GM12891 (cell line): ENCODE measurements at regions not wholly inside any gene's neighbourhood (a gene's known extent, or its start where the extent isn't known, plus 50 kb on each side); places are given as distances from the start of the nearest gene placed in this dataset.

Experiments used
- PAX5 ChIP-seq: IDR thresholded peaks from 2 replicates; pipeline ENCODE4 v1.6.1; 2011; ENCODE audit warnings: low read length, moderate library complexity, mild to moderate bottlenecking; ENCODE audit not compliant: insufficient read depth, severe bottlenecking
- POLR2A ChIP-seq: IDR thresholded peaks from 2 replicates; pipeline ENCODE4 v1.6.1; 2011; ENCODE audit warnings: low read depth, low read length, control low read depth
- POLR2AphosphoS5 ChIP-seq: IDR thresholded peaks from 2 replicates; pipeline ENCODE4 v1.6.1; 2011; ENCODE audit warnings: low read depth, low read length, control low read depth
- POU2F2 ChIP-seq: IDR thresholded peaks from 2 replicates; pipeline ENCODE4 v1.6.1; 2011; ENCODE audit warnings: low read depth, mild to moderate bottlenecking, control low read depth, low read length, moderate library complexity
- TAF1 ChIP-seq: IDR thresholded peaks from 2 replicates; pipeline ENCODE4 v1.6.1; 2011; ENCODE audit warnings: low read depth, low read length, control low read depth

DNA sequence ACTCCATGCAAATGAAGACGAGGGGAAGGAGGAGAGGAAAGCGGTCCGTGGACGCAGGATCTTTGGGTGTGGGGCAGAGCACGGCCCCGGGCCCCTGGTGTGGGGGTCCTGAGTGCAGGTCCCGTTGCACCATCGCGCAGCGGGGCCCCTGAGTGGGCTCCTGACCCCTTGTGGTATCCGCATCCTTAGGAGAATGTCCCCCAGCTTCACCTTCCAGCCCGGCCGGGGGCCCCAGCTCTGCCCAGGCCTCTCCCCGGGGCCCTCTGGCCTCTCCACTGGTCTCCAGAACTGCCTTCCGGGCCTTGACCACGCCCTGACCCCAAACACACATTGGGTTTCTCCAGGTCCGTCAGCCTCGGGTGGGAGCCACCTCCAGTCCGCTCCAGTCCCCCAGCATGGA lies 431.8 kb upstream of the SALL3 start:
- no peak for TF ChIP-seq POLR2A
- no peak for TF ChIP-seq TAF1
- TF ChIP-seq POLR2AphosphoS5, result no peak
- TF ChIP-seq PAX5, result no peak
- no peak for TF ChIP-seq POU2F2
